ENCODE measurements at regions not wholly inside any gene's neighbourhood (a gene's known extent, or its start where the extent isn't known, plus 50 kb on each side); places are given as distances from the start of the nearest gene placed in this dataset.

GRCh38 chr20:7426890-7427496 lies 513.3 kb downstream of the HAO1 start:
- TF ChIP-seq EZH2 (IDR thresholded peaks at IDR 0.05; ENCODE audit: insufficient read depth, poor library complexity, severe bottlenecking) (no peak), EZH2phosphoT487 (IDR thresholded peaks at IDR 0.05; ENCODE audit: insufficient read depth, low read depth) (no peak)

Data from GM23248 (cell line).